GM12891 (cell line): ENCODE measurements at regions not wholly inside any gene's neighbourhood (a gene's known extent, or its start where the extent isn't known, plus 50 kb on each side); places are given as distances from the start of the nearest gene placed in this dataset.

ENCODE experiments used
- POLR2A ChIP-seq: IDR thresholded peaks from 2 replicates; pipeline ENCODE4 v1.6.1; 2011; ENCODE audit warnings: low read depth, low read length, control low read depth
- POLR2AphosphoS5 ChIP-seq: IDR thresholded peaks from 2 replicates; pipeline ENCODE4 v1.6.1; 2011; ENCODE audit warnings: low read depth, low read length, control low read depth
- SPI1 ChIP-seq: IDR thresholded peaks from 2 replicates; pipeline ENCODE4 v1.6.1; 2011; ENCODE audit warnings: low read depth, low read length, control low read depth
- TAF1 ChIP-seq: IDR thresholded peaks from 2 replicates; pipeline ENCODE4 v1.6.1; 2011; ENCODE audit warnings: low read depth, low read length, control low read depth

GRCh38 chr2:6787376-6787775 lies 78.3 kb downstream of the CMPK2 start:
- TF ChIP-seq POLR2AphosphoS5 (no peak), POLR2A (no peak), SPI1 (no peak), TAF1 (no peak)
